Mesodermal cell (in vitro differentiated cells): ENCODE measurements at regions not wholly inside any gene's neighbourhood (a gene's known extent, or its start where the extent isn't known, plus 50 kb on each side); places are given as distances from the start of the nearest gene placed in this dataset.

Experiments used
- H3K27ac ChIP-seq: 2 replicates; pipeline ENCODE4 v1.7.0; 2013; ENCODE audit warnings: mild to moderate bottlenecking, low read depth, low read length, moderate library complexity; ENCODE audit not compliant: severe bottlenecking
- H3K36me3 ChIP-seq: 2 replicates; pipeline ENCODE4 v1.7.1; 2013; ENCODE audit warnings: mild to moderate bottlenecking, low read length, moderate library complexity; ENCODE audit not compliant: control insufficient read depth, insufficient read depth
- H3K4me1 ChIP-seq: one replicate; pipeline ENCODE4 v1.7.1; 2013; ENCODE audit warnings: mild to moderate bottlenecking, low read length; ENCODE audit not compliant: insufficient read depth, control insufficient read depth, poor library complexity, severe bottlenecking
- H3K4me3 ChIP-seq: 2 replicates; pipeline ENCODE4 v1.7.0; 2013; ENCODE audit warnings: low read length, control low read depth, mild to moderate bottlenecking; ENCODE audit not compliant: insufficient read depth, poor library complexity, severe bottlenecking; ENCODE audit errors: extremely low read depth
- H3K9me3 ChIP-seq: 2 replicates; pipeline ENCODE4 v1.7.1; 2013; ENCODE audit warnings: mild to moderate bottlenecking, low read length, moderate library complexity; ENCODE audit not compliant: control insufficient read depth
- WGBS, 2 experiments: methylation state at CpG; one replicate each; pipeline ENCODE4 v1.1.5; 2013; ENCODE audit warnings: missing lambda C conversion rate in 2 of 2; ENCODE audit not compliant: insufficient coverage in 2 of 2; 5-methylcytosine and 5-hydroxymethylcytosine counted together

- Histone ChIP-seq H3K4me1 (no peaks in the 10 kb centered on the region), H3K36me3 (no peaks in the 10 kb centered on the region), H3K9me3 (no peaks in the 10 kb centered on the region), H3K27ac (no peak overlapping the region), H3K4me3 (no peak overlapping the region)
- 66 to 72% methylated on average over 5 to 6 of the region's 8 CpGs for WGBS, 2 experiments
These were observed 209.1 kb downstream of the OLFM4 start for GRCh38 chr13:53237696-53238095.

GRCh38 chr13:53238261-53238660 lies 209.6 kb downstream of the OLFM4 start:
- Histone ChIP-seq H3K9me3 (no peaks in the 10 kb centered on the region), H3K36me3 (no peaks in the 10 kb centered on the region), H3K4me1 (no peaks in the 10 kb centered on the region), H3K4me3 (no peak overlapping the region), H3K27ac (no peak overlapping the region)
- WGBS, 2 experiments, result 55 to 63% methylated on average over 9 to 10 of the region's 10 CpGs

GRCh38 chr13:53240401-53241025 lies 211.9 kb downstream of the OLFM4 start:
- H3K27ac ChIP-seq, result no peak overlapping the region
- no peaks in the 10 kb centered on the region for H3K36me3 ChIP-seq
- 78 to 83% methylated on average over 9 to 11 of the region's 14 CpGs for WGBS, 2 experiments
- no peaks in the 10 kb centered on the region for H3K4me1 ChIP-seq
- no peak overlapping the region for H3K4me3 ChIP-seq
- H3K9me3 ChIP-seq, result no peaks in the 10 kb centered on the region

GRCh38 chr13:53241891-53242348 lies 213.3 kb downstream of the OLFM4 start:
- Histone ChIP-seq H3K36me3 (no peaks in the 10 kb centered on the region), H3K27ac (no peak overlapping the region), H3K4me3 (no peak overlapping the region), H3K4me1 (no peaks in the 10 kb centered on the region), H3K9me3 (no peaks in the 10 kb centered on the region)
- 81 to 83% methylated on average over 5 of the region's 5 CpGs for WGBS, 2 experiments

- 60 to 75% methylated on average over 1 of the region's 1 CpG for WGBS, 2 experiments
- H3K4me3 ChIP-seq, result no peak overlapping the region
These were observed 220.6 kb downstream of the OLFM4 start for GRCh38 chr13:53249236-53249635.

GRCh38 chr13:53250272-53250875 lies 221.8 kb downstream of the OLFM4 start:
- H3K9me3 ChIP-seq, result no peaks in the 10 kb centered on the region
- H3K36me3 ChIP-seq, result no peaks in the 10 kb centered on the region
- H3K4me1 ChIP-seq, result no peaks in the 10 kb centered on the region
- WGBS, 2 experiments, result 60 to 70% methylated on average over 1 to 3 of the region's 6 CpGs
- H3K27ac ChIP-seq, result no peak overlapping the region
- H3K4me3 ChIP-seq, result no peak overlapping the region

More at GRCh38 chr13:53249236-53249635, 220.6 kb downstream of the OLFM4 start:
- H3K36me3 ChIP-seq, result no peaks in the 10 kb centered on the region
- H3K27ac ChIP-seq, result no peak overlapping the region
- no peaks in the 10 kb centered on the region for H3K4me1 ChIP-seq
- H3K9me3 ChIP-seq, result no peaks in the 10 kb centered on the region

- Histone ChIP-seq H3K4me1 (no peaks in the 10 kb centered on the region), H3K4me3 (no peak overlapping the region), H3K36me3 (no peaks in the 10 kb centered on the region), H3K9me3 (no peaks in the 10 kb centered on the region), H3K27ac (no peak overlapping the region)
- 100% methylated on average over 1 of the region's 1 CpG for WGBS, 2 experiments
These were observed 222.4 kb downstream of the OLFM4 start for GRCh38 chr13:53250977-53251376.

GRCh38 chr13:53254500-53254899 lies 225.9 kb downstream of the OLFM4 start:
- Histone ChIP-seq H3K4me3 (no peak overlapping the region), H3K36me3 (no peaks in the 10 kb centered on the region), H3K27ac (no peak overlapping the region), H3K4me1 (no peaks in the 10 kb centered on the region), H3K9me3 (no peaks in the 10 kb centered on the region)
- WGBS, 2 experiments, result 17% methylated on average over 2 of the region's 4 CpGs; no CpG with 5 or more reads in 1 of the 2 experiments

GRCh38 chr13:53255795-53256194 lies 227.2 kb downstream of the OLFM4 start:
- no peak overlapping the region for H3K4me3 ChIP-seq
- H3K27ac ChIP-seq, result no peak overlapping the region
- no peaks in the 10 kb centered on the region for H3K4me1 ChIP-seq
- no peaks in the 10 kb centered on the region for H3K9me3 ChIP-seq
- 96% methylated on average over 4 of the region's 5 CpGs for WGBS, 2 experiments
- H3K36me3 ChIP-seq, result no peaks in the 10 kb centered on the region

- 92% methylated on average over 2 of the region's 8 CpGs; no CpG with 5 or more reads in 1 of the 2 experiments for WGBS, 2 experiments
These were observed 232.0 kb downstream of the OLFM4 start for GRCh38 chr13:53260594-53260993.

GRCh38 chr13:53264751-53265385 lies 236.3 kb downstream of the OLFM4 start:
- H3K4me1 ChIP-seq, result no peaks in the 10 kb centered on the region
- H3K4me3 ChIP-seq, result no peak overlapping the region
- H3K9me3 ChIP-seq, result no peaks in the 10 kb centered on the region
- H3K27ac ChIP-seq, result no peak overlapping the region
- no peaks in the 10 kb centered on the region for H3K36me3 ChIP-seq

More at GRCh38 chr13:53260594-53260993, 232.0 kb downstream of the OLFM4 start:
- Histone ChIP-seq H3K27ac (no peak overlapping the region), H3K4me3 (no peak overlapping the region), H3K4me1 (no peaks in the 10 kb centered on the region), H3K9me3 (no peaks in the 10 kb centered on the region), H3K36me3 (no peaks in the 10 kb centered on the region)
